Panc1 (cell line): ENCODE measurements at regions not wholly inside any gene's neighbourhood (a gene's known extent, or its start where the extent isn't known, plus 50 kb on each side); places are given as distances from the start of the nearest gene placed in this dataset.

Experiments used
- ATAC-seq: fragments of 200-7000 bp; cut with Tn5 transposase; 2 replicates; pipeline ENCODE4 v1.9.1; 2020; ENCODE audit warnings: mild to moderate bottlenecking, moderate library complexity
- BruUV-seq: library from RNA; stranded (reverse); fragments of 400-500 nt; replicated peaks from 2 replicates; lab custom pipeline; 2021; lab: Mats Ljungman, UMichigan
- CTCF ChIA-PET: fragments of 300-600 bp; sonication (Branson Sonifier 250); formaldehyde crosslinking; loops from one replicate; lab custom pipeline; 2022; ENCODE audit warnings: antibody characterized with exemption; lab: Charles Lee
- POLR2A ChIA-PET: fragments of 300-600 bp; sonication (Branson Sonifier 250); formaldehyde crosslinking; loops from one replicate; lab custom pipeline; 2022; ENCODE audit warnings: antibody characterized with exemption; lab: Charles Lee
- DNase-seq: peaks from one replicate; pipeline ENCODE4 v3.0.0-alpha.2; 2010; ENCODE audit warnings: low read depth, low spot score
- H3K27ac ChIP-seq: 2 replicates; pipeline ENCODE4 v1.5.1; 2011; ENCODE audit warnings: mild to moderate bottlenecking, low read length, inconsistent platforms
- H3K27me3 ChIP-seq: fragments of 200-500 bp; sonication (Bioruptor generic); 2 replicates; pipeline ENCODE4 v1.6.0; 2014; ENCODE audit warnings: low read length, inconsistent platforms; ENCODE audit not compliant: control insufficient read depth, insufficient read depth
- H3K36me3 ChIP-seq: fragments of 200-500 bp; sonication (Bioruptor generic); 2 replicates; pipeline ENCODE4 v1.5.1; 2014; ENCODE audit warnings: inconsistent platforms, mild to moderate bottlenecking, low read length, moderate library complexity; ENCODE audit not compliant: control insufficient read depth, insufficient read depth
- H3K4me1 ChIP-seq: 2 replicates; pipeline ENCODE4 v1.5.1; 2011; ENCODE audit warnings: inconsistent platforms, mild to moderate bottlenecking, low read length, moderate library complexity; ENCODE audit not compliant: control insufficient read depth, insufficient read depth
- H3K4me3 ChIP-seq, 2 experiments: 2 replicates each; pipeline ENCODE4 v1.5.1; 2011 to 2012; ENCODE audit warnings: low read depth in 2 of 2, low read length in 2 of 2, mild to moderate bottlenecking in 2 of 2, inconsistent platforms in 1 of 2, moderate library complexity in 1 of 2
- H3K9me3 ChIP-seq: fragments of 200-500 bp; sonication (Bioruptor generic); 2 replicates; pipeline ENCODE4 v1.5.1; 2014; ENCODE audit warnings: low read depth, mild to moderate bottlenecking, inconsistent platforms, low read length, moderate library complexity; ENCODE audit not compliant: control insufficient read depth, insufficient read depth
- CTCF ChIP-seq: fragments of 450-650 bp; IDR thresholded peaks from 2 replicates; pipeline ENCODE4 v1.5.1; 2017; ENCODE audit warnings: mild to moderate bottlenecking
- POLR2AphosphoS5 ChIP-seq: IDR thresholded peaks from 2 replicates; pipeline ENCODE4 v1.6.1; 2012; ENCODE audit warnings: mild to moderate bottlenecking, low read depth, low read length, moderate library complexity
- SIN3A ChIP-seq: IDR thresholded peaks from 2 replicates; pipeline ENCODE4 v1.6.1; 2012; ENCODE audit warnings: low read depth, mild to moderate bottlenecking, low read length, moderate library complexity, borderline replicate concordance; ENCODE audit not compliant: insufficient read depth
- TCF7L2 ChIP-seq: IDR thresholded peaks from 2 replicates; pipeline ENCODE4 v1.6.1; 2011; ENCODE audit warnings: mild to moderate bottlenecking, low read depth, low read length, inconsistent platforms
- in situ Hi-C: cut with HindIII; loops from 2 replicates; pipeline ENCODE4 v1.10.0; 2016; ENCODE audit warnings: low sequenced_read_pairs, low pct_unique_long_range_greater_than_20kb
- intact Hi-C: fragments of 100-400 bp; cut with micrococcal nuclease; formaldehyde crosslinking; loops from one replicate; pipeline ENCODE4 v1.10.0; 2022; ENCODE audit not compliant: unreplicated experiment
- TF ChIP-seq, protein P1 (sequence below), 2 experiments: IDR thresholded peaks; 2 replicates each; pipeline ENCODE4 v1.6.1; 2011 to 2012; ENCODE audit warnings: low read depth in 2 of 2, control low read depth in 1 of 2, low read length in 1 of 2, mild to moderate bottlenecking in 1 of 2, moderate library complexity in 1 of 2; ENCODE audit not compliant: insufficient read depth in 1 of 2

DNA sequence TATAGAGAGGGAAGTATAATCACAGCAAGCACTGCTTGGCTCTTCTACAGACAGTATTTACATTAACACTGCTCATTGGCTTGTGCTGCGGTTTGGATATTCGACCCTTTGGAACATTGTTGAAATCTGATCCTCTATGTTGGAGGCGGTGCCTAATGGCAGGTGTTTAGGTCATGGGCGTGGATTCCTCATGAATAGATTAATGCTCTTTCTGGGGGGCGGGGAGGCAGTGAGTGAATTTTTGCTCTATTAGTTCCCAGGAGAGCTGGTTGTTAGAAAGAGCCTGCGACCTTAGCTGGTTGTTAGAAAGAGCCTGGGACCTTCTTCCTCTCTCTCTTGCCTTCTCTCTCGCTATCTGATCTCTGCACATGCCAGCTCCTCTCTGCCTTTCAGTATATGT is 77.3 kb upstream of the SVIL start:
- H3K27me3 ChIP-seq = no peaks in the 10 kb centered on the region
- no peak for DNase-seq
- ChIA-PET CTCF (interaction anchor here (1.3 kb wide), 1 partner anchor 10 kb away, joined by 4 read pairs; no protein-coding TSS in a partner anchor), POLR2A (no interaction called here)
- intact Hi-C loops = no loop called here
- in situ Hi-C loops = no loop called here
- no peaks in the 10 kb centered on the region for H3K9me3 ChIP-seq
- peaks cover 15% of the 10 kb centered on the region for H3K4me1 ChIP-seq
- H3K27ac ChIP-seq = no peak overlapping the region
- TF ChIP-seq SIN3A = no peak
- no peak for TF ChIP-seq POLR2AphosphoS5
- TF ChIP-seq CTCF = no peak
- TF ChIP-seq, protein P1, sequence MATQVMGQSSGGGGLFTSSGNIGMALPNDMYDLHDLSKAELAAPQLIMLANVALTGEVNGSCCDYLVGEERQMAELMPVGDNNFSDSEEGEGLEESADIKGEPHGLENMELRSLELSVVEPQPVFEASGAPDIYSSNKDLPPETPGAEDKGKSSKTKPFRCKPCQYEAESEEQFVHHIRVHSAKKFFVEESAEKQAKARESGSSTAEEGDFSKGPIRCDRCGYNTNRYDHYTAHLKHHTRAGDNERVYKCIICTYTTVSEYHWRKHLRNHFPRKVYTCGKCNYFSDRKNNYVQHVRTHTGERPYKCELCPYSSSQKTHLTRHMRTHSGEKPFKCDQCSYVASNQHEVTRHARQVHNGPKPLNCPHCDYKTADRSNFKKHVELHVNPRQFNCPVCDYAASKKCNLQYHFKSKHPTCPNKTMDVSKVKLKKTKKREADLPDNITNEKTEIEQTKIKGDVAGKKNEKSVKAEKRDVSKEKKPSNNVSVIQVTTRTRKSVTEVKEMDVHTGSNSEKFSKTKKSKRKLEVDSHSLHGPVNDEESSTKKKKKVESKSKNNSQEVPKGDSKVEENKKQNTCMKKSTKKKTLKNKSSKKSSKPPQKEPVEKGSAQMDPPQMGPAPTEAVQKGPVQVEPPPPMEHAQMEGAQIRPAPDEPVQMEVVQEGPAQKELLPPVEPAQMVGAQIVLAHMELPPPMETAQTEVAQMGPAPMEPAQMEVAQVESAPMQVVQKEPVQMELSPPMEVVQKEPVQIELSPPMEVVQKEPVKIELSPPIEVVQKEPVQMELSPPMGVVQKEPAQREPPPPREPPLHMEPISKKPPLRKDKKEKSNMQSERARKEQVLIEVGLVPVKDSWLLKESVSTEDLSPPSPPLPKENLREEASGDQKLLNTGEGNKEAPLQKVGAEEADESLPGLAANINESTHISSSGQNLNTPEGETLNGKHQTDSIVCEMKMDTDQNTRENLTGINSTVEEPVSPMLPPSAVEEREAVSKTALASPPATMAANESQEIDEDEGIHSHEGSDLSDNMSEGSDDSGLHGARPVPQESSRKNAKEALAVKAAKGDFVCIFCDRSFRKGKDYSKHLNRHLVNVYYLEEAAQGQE (IDR thresholded peaks at IDR 0.05; ENCODE audit: insufficient read depth in 1 of 2, low read depth in 2 of 2, low read length in 1 of 2) = no peak
- TF ChIP-seq TCF7L2 = no peak
- no TSS peak for BruUV-seq
- ATAC-seq = no peak
- no peaks in the 10 kb centered on the region; the same call in 1 of the 2 replicates for H3K36me3 ChIP-seq
- H3K4me3 ChIP-seq = no peak overlapping the region

DNA sequence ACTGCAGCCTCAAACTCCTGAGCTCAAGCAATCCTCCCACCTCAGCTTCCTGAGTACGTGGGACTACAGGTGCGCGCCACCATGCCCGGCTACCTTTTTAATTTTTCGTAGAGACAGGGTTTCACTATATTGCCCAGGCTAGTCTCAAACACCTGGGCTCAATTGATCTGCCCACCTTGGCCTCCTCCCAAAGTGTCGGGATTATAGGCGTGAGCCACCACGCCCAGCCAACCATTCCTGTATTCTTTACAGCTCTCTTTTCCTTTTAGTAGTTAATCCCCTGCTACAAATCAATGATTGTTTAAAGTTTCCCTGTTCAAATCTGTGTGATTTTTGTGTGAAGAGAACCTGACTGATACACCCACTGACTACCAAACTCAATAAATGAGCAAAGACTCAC is 75.4 kb upstream of the SVIL start:
- Histone ChIP-seq H3K36me3 (no peaks in the 10 kb centered on the region), H3K4me3 (no peak overlapping the region), H3K27me3 (no peaks in the 10 kb centered on the region), H3K9me3 (no peaks in the 10 kb centered on the region), H3K27ac (no peak overlapping the region), H3K4me1 (peaks cover 11% of the 10 kb centered on the region; the same call in 1 of the 2 replicates)
- no peak for ATAC-seq
- CTCF ChIA-PET = no interaction called here
- no TSS peak for BruUV-seq
- in situ Hi-C loops = no loop called here
- POLR2A ChIA-PET = no interaction called here
- TF ChIP-seq CTCF = no peak
- no peak for TF ChIP-seq TCF7L2
- no peak for TF ChIP-seq POLR2AphosphoS5
- TF ChIP-seq SIN3A = no peak
- TF ChIP-seq, protein P1 (IDR thresholded peaks at IDR 0.05; ENCODE audit: insufficient read depth in 1 of 2, low read depth in 2 of 2, low read length in 1 of 2) = no peak
- intact Hi-C loops = no loop called here
- no peak for DNase-seq
